ENCODE measurements at regions not wholly inside any gene's neighbourhood (a gene's known extent, or its start where the extent isn't known, plus 50 kb on each side); places are given as distances from the start of the nearest gene placed in this dataset.
"Not testable (repeated sequence)": the region's sequence is repeated elsewhere in the genome, so short reads cannot be mapped to it uniquely, and the experiment has no call there.

DNA sequence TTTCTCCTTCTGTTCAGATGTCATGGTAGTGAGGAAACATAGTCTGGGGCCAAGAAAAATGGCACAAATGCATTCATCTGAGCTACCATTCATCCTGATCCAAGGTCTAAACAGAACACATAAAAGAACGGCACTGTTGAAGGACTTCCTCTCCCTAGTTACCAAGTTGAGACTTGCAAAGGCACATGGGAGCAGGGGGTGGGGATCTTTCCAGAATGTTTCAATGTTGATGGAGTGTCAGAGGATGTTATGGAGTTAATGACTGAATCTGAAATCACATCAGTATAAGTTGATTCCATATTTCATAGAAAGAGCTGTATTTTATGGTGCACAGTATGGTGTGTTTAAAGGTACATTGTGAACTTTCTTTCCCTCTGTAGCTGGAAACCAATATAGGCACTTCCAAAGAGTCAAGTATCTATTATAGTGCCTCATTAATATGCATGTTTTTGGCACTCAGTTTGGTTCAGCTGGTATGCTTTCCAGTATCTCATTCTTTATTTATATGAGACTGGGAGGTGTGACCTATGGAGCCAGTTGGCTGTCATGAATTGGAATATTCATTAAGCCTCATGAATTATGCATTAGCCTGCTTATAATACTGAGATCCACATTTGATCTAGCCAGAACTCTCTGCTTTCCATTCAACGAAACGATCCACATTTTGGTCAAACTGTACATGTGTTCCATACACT is 603.0 kb downstream of the NR2F1-AS1 start:
- DNase-seq = no peak

DNA sequence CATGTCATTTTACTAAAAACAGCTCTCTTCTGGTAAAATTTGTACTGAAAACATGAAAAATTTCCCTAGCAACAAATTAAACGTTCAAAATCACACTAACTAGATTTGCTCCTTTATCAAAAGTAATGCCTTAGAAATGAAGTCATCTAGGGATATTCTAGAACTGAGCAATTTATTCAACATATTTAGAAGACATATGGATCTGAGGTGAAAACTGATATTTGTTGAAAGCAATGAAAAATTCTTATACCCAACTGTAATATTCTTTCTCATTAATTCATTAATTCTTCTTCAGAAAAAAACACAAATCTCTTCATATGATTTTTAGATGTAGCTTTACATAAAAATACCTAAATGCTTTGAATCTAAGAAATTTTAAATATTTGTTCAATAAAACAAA is 604.9 kb downstream of the NR2F1-AS1 start:
- DNase-seq = no peak

DNA sequence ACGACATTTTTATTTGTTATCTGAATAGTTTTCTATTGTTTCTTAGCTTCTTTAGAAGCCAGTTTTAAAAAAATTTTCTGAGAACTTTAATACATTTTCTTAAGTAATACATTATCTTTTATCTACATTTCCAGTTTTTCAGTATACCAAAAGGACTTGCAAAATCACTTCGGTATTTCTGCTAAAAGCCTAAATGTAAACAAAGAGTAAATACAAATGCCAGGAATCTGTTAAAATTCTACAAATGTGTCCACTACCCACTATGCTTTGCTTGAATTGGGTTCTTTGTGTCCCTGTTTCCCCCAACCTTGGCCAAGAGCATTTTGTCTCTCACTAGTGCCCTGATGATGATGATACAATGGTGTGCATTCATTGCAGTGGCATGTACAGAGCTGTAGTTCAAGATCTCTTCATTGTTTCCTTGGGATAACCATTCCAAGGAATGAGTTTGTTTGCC is 611.2 kb downstream of the NR2F1-AS1 start:
- no peak for DNase-seq

DNA sequence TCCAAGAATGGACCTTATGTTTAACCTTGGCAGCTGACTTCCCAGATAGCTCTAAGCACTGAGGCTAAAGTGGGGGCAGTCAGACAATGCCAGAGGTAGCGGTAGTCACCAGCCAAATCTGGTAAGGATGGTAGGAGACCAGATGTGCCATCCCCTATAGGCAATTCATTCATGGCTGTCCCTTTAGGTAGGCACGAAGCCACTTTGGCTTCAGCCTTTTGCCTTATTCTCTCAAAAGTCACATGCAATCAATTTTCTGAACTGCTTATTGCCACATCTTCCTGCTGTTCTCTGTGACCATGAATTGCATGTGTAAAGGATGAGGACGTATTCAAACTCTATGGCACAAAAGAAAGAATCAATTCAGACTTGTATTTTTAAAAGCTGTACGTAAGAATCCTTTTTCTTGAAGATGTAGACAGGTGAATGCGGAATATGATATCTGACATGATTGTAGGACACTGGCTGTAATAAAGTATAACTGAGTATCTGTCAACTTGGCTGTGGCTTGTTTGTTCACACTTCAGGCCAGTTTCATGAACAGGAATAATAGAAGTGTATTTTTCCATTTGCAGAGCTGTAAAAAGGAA is 611.7 kb downstream of the NR2F1-AS1 start:
- no peak for DNase-seq

DNA sequence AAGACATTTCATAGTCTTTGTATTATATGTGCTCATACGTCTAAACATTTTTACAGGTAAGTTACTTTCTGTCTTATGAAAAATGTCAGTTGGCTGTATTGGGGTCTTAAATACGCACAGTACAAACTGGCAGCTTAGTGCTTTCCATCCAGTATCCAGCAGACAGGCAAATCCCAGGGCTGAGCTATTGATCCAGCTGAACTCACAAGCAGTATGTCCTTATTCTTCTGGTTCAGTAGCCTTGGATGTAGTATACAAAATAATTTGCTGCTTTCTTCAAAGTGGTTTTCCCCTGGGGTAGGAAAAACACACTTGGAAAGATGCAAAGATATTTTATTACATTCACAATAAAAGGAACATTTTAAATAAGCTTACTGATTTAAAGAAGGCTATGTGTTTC is 617.2 kb downstream of the NR2F1-AS1 start:
- DNase-seq = no peak

DNA sequence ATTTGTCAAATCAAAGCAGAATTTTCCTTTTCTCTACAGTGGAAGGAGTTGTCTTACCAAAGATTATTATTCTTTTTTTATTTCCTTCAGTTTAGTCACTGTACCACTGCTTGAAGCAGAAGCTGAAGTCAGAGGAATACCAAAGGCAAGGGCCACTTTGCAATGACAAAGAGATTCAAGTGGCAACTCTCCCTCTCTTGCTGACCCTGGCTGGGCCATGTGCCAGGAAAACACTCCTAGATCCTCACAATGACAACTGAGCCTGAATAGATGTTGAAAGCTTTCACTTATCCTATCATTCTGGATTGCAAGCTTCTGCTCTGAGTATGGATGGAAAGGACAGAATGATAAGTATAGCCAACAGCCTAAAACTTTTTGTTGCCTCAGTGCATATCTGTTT is 618.3 kb downstream of the NR2F1-AS1 start:
- no peak for DNase-seq

DNA sequence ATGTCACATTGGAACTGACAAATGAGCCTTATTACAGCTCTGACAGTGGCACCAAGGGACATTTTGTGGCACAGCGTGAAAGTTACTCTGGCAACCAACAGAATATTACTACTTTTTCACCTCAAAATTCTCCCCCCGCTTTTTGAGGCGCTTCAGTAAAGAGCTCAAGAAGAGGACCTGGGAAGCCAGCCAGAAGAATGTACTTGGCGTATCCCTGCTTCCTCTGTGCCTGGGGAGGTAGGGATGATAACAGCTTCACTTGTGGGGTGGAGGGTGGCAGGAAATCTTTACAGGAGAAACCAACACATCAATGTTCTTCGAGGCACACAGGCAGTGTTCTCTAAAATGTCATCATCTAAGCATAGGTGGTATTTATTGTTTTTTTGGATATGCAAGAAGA is 624.1 kb downstream of the NR2F1-AS1 start:
- DNase-seq = no peak

DNA sequence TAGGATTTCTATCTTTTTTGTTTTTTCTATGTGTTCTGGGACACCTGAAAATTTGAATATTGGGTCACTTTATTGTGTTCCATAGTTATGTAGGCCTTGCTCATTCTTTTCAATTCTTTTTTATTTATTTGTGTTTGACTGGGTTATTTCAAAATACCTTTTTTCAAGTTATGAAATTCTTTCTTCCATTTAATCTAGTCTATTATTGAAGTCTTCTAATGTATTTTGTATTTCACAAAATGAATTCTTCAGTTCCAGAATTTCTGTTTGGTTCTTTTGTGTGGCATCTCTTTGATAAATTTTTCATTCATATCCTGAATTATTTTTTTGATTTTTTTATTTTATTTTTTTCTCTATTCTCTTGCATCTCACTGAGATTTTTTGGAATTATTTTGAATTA is 628.8 kb downstream of the NR2F1-AS1 start:
- DNase-seq = no peak

DNA sequence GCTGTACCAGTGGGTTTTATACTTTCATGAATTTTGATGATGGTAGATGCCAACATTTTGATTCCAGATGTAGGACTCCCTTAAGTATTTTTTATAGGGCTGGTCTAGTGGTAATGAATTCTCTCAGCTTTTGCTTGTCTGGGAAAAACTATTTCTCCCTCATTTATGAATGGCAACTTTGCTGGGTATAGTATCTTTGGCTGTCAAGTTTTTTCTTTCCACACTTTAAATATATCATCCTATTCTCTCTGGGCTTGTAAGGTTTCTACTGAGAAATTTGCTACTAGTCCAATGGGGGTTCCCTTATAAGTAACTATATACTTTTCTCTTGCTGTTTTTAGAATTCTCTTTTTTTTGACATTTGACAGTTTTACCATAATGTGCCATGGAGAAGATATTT is 629.3 kb downstream of the NR2F1-AS1 start:
- no peak for DNase-seq

DNA sequence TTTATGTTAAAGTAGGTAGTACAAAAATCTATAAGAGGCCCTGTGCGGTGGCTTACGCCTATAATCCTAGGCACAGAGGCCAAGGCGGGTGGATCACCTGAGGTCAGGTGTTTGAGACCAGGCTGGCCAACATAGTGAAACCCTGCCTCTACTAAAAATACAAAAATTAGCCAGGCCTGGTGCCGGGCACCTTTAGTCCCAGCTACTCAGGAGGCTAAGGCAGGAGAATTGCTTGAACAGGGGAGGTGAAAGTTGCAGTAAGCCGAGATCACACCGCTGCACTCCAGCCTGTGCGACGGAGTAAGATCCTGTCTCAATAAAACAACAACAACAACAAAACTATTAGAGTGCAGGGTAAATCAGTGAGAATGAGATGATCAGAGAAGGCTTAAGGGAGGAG is 634.5 kb downstream of the NR2F1-AS1 start:
- no peak for DNase-seq

DNA sequence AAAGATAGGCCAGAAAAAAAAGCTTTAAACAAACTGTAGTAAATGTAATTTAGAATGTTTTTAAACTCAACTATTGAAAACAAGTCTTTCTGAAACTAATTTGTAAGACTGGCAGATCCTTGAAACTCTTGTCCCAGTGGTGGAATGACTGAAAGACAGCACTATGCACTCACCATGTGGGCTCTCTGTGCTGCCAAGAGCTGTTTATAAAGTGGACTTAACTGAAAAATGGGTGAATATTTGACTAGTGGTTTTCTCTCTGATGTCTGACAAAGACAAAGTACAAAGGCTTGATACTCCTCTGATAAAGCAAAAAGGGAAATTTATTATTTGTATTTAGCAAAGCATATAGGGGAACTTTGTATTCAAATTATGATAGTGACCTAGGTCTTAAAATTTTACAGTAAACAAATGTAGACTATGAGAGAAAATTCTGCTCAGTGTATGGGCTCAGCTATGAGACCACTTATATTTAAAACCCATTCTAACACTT is 635.4 kb downstream of the NR2F1-AS1 start:
- no peak for DNase-seq

DNA sequence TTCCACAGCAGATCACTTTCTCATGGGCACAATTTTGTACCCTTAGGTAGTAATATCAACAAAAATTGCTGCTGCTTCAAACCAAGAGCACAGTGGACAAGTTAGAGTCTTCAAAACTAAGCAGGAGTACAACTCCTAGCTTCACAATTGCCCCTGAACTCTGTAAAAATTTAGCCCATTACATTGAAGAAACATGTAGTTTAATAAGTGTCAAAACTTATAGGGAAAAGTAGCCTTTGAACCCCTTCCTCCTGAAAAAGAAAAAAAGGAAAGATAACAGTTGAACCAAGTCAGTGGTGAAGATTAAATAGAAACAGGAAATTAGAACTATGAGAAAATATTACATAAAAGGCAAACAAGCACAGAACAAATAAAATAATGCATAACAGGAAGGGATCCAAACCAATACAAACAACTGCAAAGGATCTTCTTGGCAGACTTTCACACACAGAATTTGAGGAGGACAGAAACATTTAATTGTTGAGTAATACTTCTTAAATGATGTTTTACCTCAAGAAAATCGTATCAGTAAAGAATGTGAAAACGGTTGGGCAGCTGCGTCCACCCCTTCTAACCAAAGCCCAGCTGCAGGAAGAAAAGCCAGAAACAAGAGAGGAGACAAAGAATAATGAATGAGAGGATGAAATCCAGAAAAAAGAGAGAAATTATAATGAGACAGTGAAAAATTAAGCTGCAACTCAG is 636.0 kb downstream of the NR2F1-AS1 start:
- no peak for DNase-seq

DNA sequence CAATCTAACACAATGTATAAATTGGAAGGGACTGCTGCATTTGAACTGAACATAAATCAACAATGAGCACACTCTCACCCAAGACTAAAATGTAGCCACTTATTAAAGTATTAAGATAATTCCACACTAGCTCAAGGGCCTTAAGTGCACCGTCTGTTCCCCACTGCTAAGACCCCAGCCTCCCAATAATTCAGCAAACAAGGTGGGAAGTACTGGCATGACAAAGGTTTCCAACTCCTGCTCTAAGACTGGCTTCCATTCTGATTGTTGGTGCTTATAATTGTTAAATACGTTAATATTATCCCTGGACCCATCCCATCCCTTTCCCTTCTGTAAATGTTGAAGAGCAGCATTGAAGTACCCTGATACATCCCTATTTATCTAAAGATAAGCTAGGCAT is 636.7 kb downstream of the NR2F1-AS1 start:
- DNase-seq = no peak

DNA sequence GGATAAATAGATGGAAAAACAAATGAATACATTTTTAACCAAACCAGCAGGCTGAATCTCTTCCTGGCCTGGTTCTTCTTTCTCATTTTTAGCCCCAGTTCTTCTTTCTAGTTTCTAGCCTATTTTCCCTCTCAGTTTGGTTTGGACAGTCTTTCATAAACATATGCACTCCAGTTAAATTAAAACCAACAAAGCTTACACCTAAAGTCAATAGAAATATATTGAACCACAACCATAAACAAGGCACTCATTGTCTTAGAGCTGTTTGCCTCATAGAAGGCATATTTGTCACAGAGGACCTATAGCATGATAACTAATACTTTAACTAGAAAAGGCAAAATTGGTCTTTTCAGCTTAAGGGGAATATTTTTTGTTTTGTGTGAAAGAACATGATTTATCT is 638.3 kb downstream of the NR2F1-AS1 start:
- DNase-seq = no peak

DNA sequence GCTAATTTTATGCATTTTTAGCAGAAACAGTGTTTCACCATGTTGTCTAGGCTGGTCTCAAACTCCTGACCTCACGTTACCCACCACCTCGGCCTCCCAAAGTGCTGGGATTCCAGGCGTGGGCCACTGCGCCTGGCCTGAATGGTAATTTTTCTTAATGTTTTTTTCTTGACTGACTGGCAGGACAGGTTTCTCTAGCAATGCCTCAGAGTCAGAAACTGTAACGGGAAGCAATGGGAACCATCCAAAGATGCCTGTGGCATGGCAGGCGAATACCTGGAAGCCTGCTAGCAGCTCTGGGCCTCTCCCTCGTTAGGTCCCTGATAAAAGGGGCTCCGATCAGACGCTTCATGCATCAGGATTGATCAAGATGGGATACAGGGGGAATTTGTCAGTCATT is 639.2 kb downstream of the NR2F1-AS1 start:
- DNase-seq = no peak

DNA sequence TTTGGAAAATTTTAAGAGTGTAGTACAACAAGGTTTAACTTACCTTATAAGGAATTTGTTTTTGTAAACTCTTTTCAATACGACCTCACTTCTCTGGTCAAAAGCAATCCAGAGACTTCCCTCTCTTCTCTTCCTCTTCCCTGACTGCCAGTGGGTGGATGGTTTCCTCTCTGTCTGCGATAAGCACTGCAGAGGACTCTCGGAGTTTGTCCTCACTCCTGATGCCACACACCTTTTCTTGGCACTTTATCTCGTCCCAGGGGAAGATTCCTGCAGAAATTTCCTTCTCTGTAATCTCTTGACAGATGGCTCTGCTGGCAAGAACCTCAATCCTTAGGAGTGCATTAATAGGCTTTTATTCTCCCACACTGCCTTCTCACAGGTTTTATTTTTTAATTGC is 641.6 kb downstream of the NR2F1-AS1 start:
- no peak for DNase-seq

DNA sequence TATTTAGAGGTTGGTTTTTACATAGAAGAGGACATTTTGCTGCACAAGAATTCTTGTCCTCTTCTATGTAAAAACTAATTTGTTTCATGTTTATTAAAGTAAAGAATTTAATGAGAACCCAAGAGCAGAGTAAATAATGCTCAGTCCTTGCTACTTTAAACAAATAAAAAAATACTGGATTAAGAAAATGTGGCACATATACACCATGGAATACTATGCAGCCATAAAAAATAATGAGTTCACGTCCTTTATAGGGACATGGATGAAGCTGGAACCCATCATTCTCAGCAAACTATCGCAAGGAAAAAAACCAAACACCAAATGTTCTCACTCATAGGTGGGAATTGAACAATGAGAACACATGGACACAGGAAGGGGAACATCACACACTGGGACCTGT is 643.6 kb downstream of the NR2F1-AS1 start:
- not testable (repeated sequence) for DNase-seq

DNA sequence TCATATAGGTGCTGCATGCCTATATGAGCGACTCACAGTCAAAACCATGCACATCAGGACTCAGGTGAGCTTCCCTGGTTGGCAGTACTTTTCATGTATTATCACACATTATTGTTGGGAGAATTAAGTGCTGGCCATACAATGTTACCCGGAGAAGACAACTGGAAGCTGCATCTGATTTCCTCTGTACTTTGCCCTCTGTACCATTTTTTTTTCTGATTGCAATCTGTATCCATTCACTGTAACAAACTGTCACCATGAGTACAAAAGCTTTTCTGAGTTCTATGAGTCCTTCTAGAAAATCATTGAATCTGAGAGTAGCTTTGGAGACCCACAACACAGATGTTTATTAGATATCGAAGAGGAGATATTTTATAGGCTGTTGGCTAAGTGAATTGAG is 651.0 kb downstream of the NR2F1-AS1 start:
- DNase-seq = no peak

DNA sequence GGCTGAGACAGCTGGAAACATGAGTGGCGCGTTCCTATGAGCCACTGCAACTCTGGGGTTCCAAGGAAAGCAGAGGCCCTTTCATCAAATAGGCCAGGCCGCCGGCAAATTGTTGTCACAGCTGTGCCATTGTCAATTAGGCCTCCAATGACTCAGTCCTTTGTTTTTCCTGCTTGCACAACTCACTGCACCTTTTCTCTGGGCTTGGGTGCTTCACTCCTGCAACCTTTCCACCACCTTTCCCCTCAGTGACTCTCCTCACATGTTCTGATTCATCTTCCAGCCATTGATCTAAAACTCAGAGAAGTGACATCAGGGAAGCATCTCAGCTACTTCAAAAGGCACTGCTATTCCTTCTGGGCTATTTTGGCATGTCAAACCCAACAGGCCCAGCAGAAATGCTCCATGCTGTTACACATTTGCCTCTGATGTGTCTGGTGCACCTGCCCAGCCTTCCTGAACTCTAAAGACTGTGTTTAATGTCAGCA is 653.7 kb downstream of the NR2F1-AS1 start:
- no peak for DNase-seq

DNA sequence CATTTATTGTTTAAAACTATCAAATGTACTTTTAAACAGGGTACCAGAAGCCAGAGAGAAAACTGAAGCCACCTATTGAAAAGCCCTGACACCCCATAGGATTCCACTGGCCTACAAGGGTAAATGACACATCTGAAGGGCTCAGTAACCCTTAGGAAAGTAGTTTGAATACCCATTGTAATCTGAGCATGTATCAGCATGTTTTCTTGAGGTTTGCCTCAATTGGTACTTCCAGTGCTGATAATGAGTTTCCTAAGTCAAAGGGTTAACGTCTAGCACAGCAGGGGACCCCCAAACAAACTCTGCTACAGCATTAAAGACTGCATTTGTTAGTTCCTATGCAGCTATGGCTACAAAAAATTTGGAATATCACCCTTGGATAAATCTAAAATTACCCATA is 657.1 kb downstream of the NR2F1-AS1 start:
- no peak for DNase-seq

DNA sequence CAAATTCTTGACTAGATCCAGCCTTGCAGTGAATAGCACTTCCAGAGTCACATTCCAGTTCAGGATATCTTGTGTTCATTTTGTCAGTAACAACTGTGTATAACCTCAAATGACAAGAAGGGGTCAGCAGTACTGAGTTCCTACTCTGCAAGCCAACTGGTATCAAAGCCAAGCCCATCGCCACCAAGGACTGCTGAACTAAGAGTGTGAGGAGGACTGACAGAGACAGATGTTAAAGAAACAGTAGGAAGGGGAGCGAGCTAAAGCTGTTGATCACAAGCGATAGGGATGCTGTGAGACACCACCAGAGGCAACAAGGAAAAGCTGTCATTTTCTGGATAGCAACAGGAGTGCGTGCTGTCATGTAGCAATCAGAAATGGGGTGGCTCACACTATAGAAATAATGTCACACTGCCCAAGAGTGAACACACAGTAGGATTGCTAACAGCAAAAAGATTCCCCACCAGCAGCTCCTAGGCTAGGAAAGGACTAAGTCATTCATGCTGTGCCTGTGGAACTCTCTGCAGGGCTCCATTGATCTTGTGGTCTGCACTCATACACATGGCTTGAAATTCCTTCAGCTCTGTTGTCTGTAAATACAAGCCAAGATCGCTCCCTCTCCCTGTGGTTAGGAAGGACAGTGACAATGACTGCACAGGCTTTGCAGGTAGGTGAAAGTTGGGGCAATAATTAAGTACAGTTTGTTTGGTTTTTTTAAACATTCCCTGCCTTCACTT is 658.6 kb downstream of the NR2F1-AS1 start:
- no peak for DNase-seq

DNA sequence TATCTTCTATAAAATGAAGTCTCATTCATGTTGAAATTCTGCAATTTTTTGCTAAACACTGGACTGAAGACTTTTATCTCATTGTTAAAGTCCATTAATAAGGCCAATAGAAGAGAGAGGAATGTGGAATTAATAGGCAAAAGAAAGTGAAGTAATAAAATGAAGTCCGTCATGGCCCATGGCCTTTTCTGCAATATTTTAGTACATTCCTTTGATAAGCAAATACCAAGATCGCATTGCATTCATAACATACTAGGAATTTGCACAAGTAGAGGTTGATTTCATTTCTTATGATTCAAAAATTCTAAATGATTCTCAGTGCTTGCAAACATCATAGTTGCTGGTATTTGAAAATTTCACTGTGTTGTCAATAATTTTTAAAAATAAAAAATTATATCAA is 664.0 kb downstream of the NR2F1-AS1 start:
- no peak for DNase-seq

DNA sequence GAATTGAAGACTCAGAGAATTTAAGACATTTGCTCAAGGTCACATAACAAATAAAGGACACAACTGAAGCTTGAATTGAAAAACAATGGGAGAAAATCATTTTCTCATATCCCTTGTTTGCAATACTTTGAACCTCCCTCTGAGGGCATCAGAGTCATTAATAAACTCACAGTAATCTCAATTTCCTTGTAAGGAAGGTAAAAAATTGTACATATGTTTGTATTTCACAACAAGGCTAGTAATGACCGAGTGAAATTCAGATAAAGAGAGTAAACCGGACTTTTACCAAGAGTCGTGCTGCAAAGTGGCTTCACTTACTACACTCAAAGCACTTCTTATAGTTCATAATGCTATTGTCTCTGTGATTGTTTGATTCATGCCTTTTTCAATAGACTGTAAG is 665.0 kb downstream of the NR2F1-AS1 start:
- no peak for DNase-seq

Data from central memory CD4-positive, alpha-beta T cell (primary cell).